ENCODE measurements at regions not wholly inside any gene's neighbourhood (a gene's known extent, or its start where the extent isn't known, plus 50 kb on each side); places are given as distances from the start of the nearest gene placed in this dataset.

- no peak for TF ChIP-seq PREB (CRISPR knock-in tag; IDR thresholded peaks at IDR 0.05; ENCODE audit: borderline replicate concordance)
- TF ChIP-seq CREM (CRISPR knock-in tag; IDR thresholded peaks at IDR 0.05), result no peak
- no peak for TF ChIP-seq CDX4 (CRISPR knock-in tag; IDR thresholded peaks at IDR 0.05; ENCODE audit: borderline replicate concordance)
- no peak for TF ChIP-seq ZBTB43 (CRISPR knock-in tag; IDR thresholded peaks at IDR 0.05)
- no peak for TF ChIP-seq OVOL2 (CRISPR knock-in tag; IDR thresholded peaks at IDR 0.05; ENCODE audit: borderline replicate concordance)
- no peak for TF ChIP-seq HMGXB4 (CRISPR knock-in tag; IDR thresholded peaks at IDR 0.05)
- TF ChIP-seq NR2C2 (CRISPR knock-in tag; IDR thresholded peaks at IDR 0.05), result no peak
- TF ChIP-seq ATF2 (CRISPR knock-in tag; IDR thresholded peaks at IDR 0.05; ENCODE audit: borderline replicate concordance, low read depth), result no peak
Observed at GRCh38 chr6:120211955-120212792, 862.6 kb upstream of the MAN1A1 start (continued).

- ATAC-seq (no peak), DNase-seq (ENCODE audit: low spot score) (no peak)
- Mint-ChIP-seq H3K9me3 (no peaks in the 10 kb centered on the region), H3K27ac (no peak overlapping the region), H3K4me1 (0 out of 2 replicates have a peak, but pooled peaks cover 4% of the 10 kb centered on the region), H3K27me3 (ENCODE audit: low read depth) (no peaks in the 10 kb centered on the region), H3K36me3 (no peaks in the 10 kb centered on the region), H3K4me3 (no peak overlapping the region)
- no peak for TF ChIP-seq CTCF (IDR thresholded peaks at IDR 0.05)
- TF ChIP-seq E2F4 (CRISPR knock-in tag; IDR thresholded peaks at IDR 0.05; ENCODE audit: borderline replicate concordance, low read depth), result no peak
- no peak for TF ChIP-seq HMGXB4 (CRISPR knock-in tag; IDR thresholded peaks at IDR 0.05)
- no peak for TF ChIP-seq MAX (CRISPR knock-in tag; IDR thresholded peaks at IDR 0.05)
- TF ChIP-seq SOX15 (CRISPR knock-in tag; IDR thresholded peaks at IDR 0.05), result no peak
- TF ChIP-seq OVOL2 (CRISPR knock-in tag; IDR thresholded peaks at IDR 0.05; ENCODE audit: borderline replicate concordance), result no peak
- TF ChIP-seq FOXP4 (CRISPR knock-in tag; IDR thresholded peaks at IDR 0.05), result no peak
- TF ChIP-seq ELF4 (CRISPR knock-in tag; IDR thresholded peaks at IDR 0.05; ENCODE audit: low read depth), result no peak
- no peak for TF ChIP-seq GTF2I (CRISPR knock-in tag; conservative IDR thresholded peaks at IDR 0.05)
- ChIA-PET POLR2A (no interaction called here), CTCF (no interaction called here)
Observed at GRCh38 chr6:120202878-120203277, 853.3 kb upstream of the MAN1A1 start.
